ENCODE measurements at regions not wholly inside any gene's neighbourhood (a gene's known extent, or its start where the extent isn't known, plus 50 kb on each side); places are given as distances from the start of the nearest gene placed in this dataset.

GRCh38 chr3:107946700-107947099, 144.1 kb downstream of the CD47 start:
- TF ChIP-seq CTCF (conservative IDR thresholded peaks at IDR 0.05; ENCODE audit: low read length) (no peak), EZH2phosphoT487 (IDR thresholded peaks at IDR 0.05; ENCODE audit: borderline replicate concordance, low read depth, low read length) (no peak)

Data from OCI-LY7 (cell line).